ENCODE measurements at regions not wholly inside any gene's neighbourhood (a gene's known extent, or its start where the extent isn't known, plus 50 kb on each side); places are given as distances from the start of the nearest gene placed in this dataset.

GRCh38 chr5:87097664-87098063 is 170.0 kb upstream of the RASA1 start:
- 92 to 95% methylated on average over 2 of the region's 2 CpGs for WGBS, 2 donors
- Histone ChIP-seq H3K27me3 (no peaks in the 10 kb centered on the region), H3K27ac (no peak overlapping the region), H3K9me3 (no peaks in the 10 kb centered on the region), H3K36me3 (no peaks in the 10 kb centered on the region), H3K4me3 (replicated peaks in 1 of 3) (no peak overlapping the region), H3K4me1 (peaks cover 4 to 10% of the 10 kb centered on the region in 2 donors)
- no peak for DNase-seq
- intact Hi-C loops (cut with DNase I) = no loop called here
- no peak for TF ChIP-seq POLR2A (IDR thresholded peaks at IDR 0.05)

GRCh38 chr5:87099291-87099839 is 168.3 kb upstream of the RASA1 start:
- Histone ChIP-seq H3K9me3 (no peaks in the 10 kb centered on the region), H3K4me3 (replicated peaks in 1 of 3) (no peak overlapping the region), H3K4me1 (peaks cover 4 to 10% of the 10 kb centered on the region in 2 donors), H3K36me3 (no peaks in the 10 kb centered on the region), H3K27ac (no peak overlapping the region), H3K27me3 (no peaks in the 10 kb centered on the region)
- DNase-seq = no peak
- no peak for TF ChIP-seq POLR2A (IDR thresholded peaks at IDR 0.05)
- TF ChIP-seq CTCF (IDR thresholded peaks at IDR 0.05) = no peak
- 73 to 80% methylated on average over 1 of the region's 1 CpG for WGBS, 2 donors
- intact Hi-C loops (cut with DNase I) = no loop called here

- Histone ChIP-seq H3K4me1 (peaks cover 4 to 10% of the 10 kb centered on the region in 2 donors), H3K27ac (no peak overlapping the region), H3K36me3 (no peaks in the 10 kb centered on the region), H3K4me3 (replicated peaks in 1 of 3) (no peak overlapping the region), H3K27me3 (no peaks in the 10 kb centered on the region), H3K9me3 (no peaks in the 10 kb centered on the region)
- no peak for TF ChIP-seq POLR2A (IDR thresholded peaks at IDR 0.05)
- no peak for TF ChIP-seq CTCF (IDR thresholded peaks at IDR 0.05)
- no peak for DNase-seq
- intact Hi-C loops (cut with DNase I) = no loop called here
These were observed 167.7 kb upstream of the RASA1 start for GRCh38 chr5:87099968-87100367.

- Histone ChIP-seq H3K27ac (no peak overlapping the region), H3K27me3 (no peaks in the 10 kb centered on the region), H3K36me3 (no peaks in the 10 kb centered on the region), H3K9me3 (no peaks in the 10 kb centered on the region), H3K4me3 (replicated peaks in 1 of 3) (no peak overlapping the region), H3K4me1 (peaks cover 4 to 10% of the 10 kb centered on the region in 2 donors)
- TF ChIP-seq CTCF (IDR thresholded peaks at IDR 0.05) (no peak), POLR2A (IDR thresholded peaks at IDR 0.05) (no peak)
- intact Hi-C loops (cut with DNase I) = no loop called here
- 56 to 60% methylated on average over 3 of the region's 3 CpGs for WGBS, 2 donors
- DNase-seq = no peak
These were observed 166.4 kb upstream of the RASA1 start for GRCh38 chr5:87101321-87101720.

- 91 to 96% methylated on average over 1 of the region's 1 CpG for WGBS, 2 donors
- TF ChIP-seq POLR2A (IDR thresholded peaks at IDR 0.05) (no peak), CTCF (IDR thresholded peaks at IDR 0.05) (no peak)
- no peak overlapping the region for H3K4me3 ChIP-seq (replicated peaks in 1 of 3)
- H3K27ac ChIP-seq = no peak overlapping the region
- no peaks in the 10 kb centered on the region for H3K27me3 ChIP-seq
- no peaks in the 10 kb centered on the region for H3K36me3 ChIP-seq
- intact Hi-C loops (cut with DNase I) = no loop called here
- DNase-seq = no peak
- H3K4me1 ChIP-seq = peaks cover 4 to 10% of the 10 kb centered on the region in 2 donors
- H3K9me3 ChIP-seq = no peaks in the 10 kb centered on the region
These were observed 164.8 kb upstream of the RASA1 start for GRCh38 chr5:87102841-87103240.

Data from thyroid gland (tissue), 4 donors.